ENCODE measurements at regions not wholly inside any gene's neighbourhood (a gene's known extent, or its start where the extent isn't known, plus 50 kb on each side); places are given as distances from the start of the nearest gene placed in this dataset.

GRCh38 chr12:108462686-108463085, 52.4 kb upstream of the FICD start:
- intact Hi-C loops (cut with micrococcal nuclease), result no loop called here
- DNase-seq, result no peak
- Mint-ChIP-seq H3K36me3 (no peaks in the 10 kb centered on the region), H3K4me1 (ENCODE audit: low read depth) (no peaks in the 10 kb centered on the region), H3K9me3 (no peaks in the 10 kb centered on the region), H3K4me3 (no peak overlapping the region), H3K27me3 (peaks cover 24% of the 10 kb centered on the region), H3K27ac (no peak overlapping the region)
- ChIA-PET CTCF (no interaction called here), POLR2A (no interaction called here)

GRCh38 chr12:108461058-108461660, 53.9 kb upstream of the FICD start:
- CTCF ChIA-PET, result no interaction called here
- Mint-ChIP-seq H3K27ac (no peak overlapping the region), H3K9me3 (no peaks in the 10 kb centered on the region), H3K4me1 (ENCODE audit: low read depth) (no peaks in the 10 kb centered on the region), H3K27me3 (peaks cover 19% of the 10 kb centered on the region), H3K4me3 (no peak overlapping the region), H3K36me3 (no peaks in the 10 kb centered on the region)
- POLR2A ChIA-PET, result no interaction called here
- intact Hi-C loops (cut with micrococcal nuclease), result no loop called here
- no peak for DNase-seq

GRCh38 chr12:108459149-108459548, 55.9 kb upstream of the FICD start:
- DNase-seq, result no peak
- Mint-ChIP-seq H3K9me3 (no peaks in the 10 kb centered on the region), H3K4me3 (no peak overlapping the region), H3K36me3 (no peaks in the 10 kb centered on the region), H3K27me3 (peaks cover 17% of the 10 kb centered on the region), H3K4me1 (ENCODE audit: low read depth) (no peaks in the 10 kb centered on the region), H3K27ac (no peak overlapping the region)
- intact Hi-C loops (cut with micrococcal nuclease), result loop anchor here (5.0 kb wide), 1 partner anchor 467 kb away; no protein-coding TSS in a partner anchor
- ChIA-PET CTCF (no interaction called here), POLR2A (no interaction called here)

- Mint-ChIP-seq H3K4me1 (ENCODE audit: low read depth) (no peaks in the 10 kb centered on the region), H3K27me3 (peaks cover 13% of the 10 kb centered on the region), H3K4me3 (no peak overlapping the region), H3K27ac (no peak overlapping the region), H3K36me3 (no peaks in the 10 kb centered on the region), H3K9me3 (no peaks in the 10 kb centered on the region)
- ChIA-PET CTCF (interaction anchor here (0.6 to 1.6 kb wide), 11 partner anchors 9 to 716 kb away, joined by 3 to 8 read pairs (median 4); partner anchors contain the start of gene WSCD2), POLR2A (no interaction called here)
- no peak for DNase-seq
- intact Hi-C loops (cut with micrococcal nuclease), result loop anchor here (5.0 kb wide), 1 partner anchor 466 kb away; no protein-coding TSS in a partner anchor
Measured at GRCh38 chr12:108457734-108458361, 57.2 kb upstream of the FICD start.

- intact Hi-C loops (cut with micrococcal nuclease), result loop anchor here (5.0 kb wide), 1 partner anchor 465 kb away; no protein-coding TSS in a partner anchor
- Mint-ChIP-seq H3K4me3 (no peak overlapping the region), H3K4me1 (ENCODE audit: low read depth) (no peaks in the 10 kb centered on the region), H3K36me3 (no peaks in the 10 kb centered on the region), H3K9me3 (no peaks in the 10 kb centered on the region), H3K27ac (no peak overlapping the region), H3K27me3 (peaks cover 15% of the 10 kb centered on the region)
- DNase-seq, result no peak
- ChIA-PET CTCF (interaction anchor here (0.6 to 1.6 kb wide), 10 partner anchors 10 to 715 kb away, joined by 3 to 8 read pairs (median 4); partner anchors contain the start of gene WSCD2), POLR2A (no interaction called here)
Measured at GRCh38 chr12:108457006-108457733, 57.9 kb upstream of the FICD start.

GRCh38 chr12:108455706-108456105, 59.4 kb upstream of the FICD start:
- H3K27me3 Mint-ChIP-seq, result peaks cover 18% of the 10 kb centered on the region
- intact Hi-C loops (cut with micrococcal nuclease), result loop anchor here (5.0 kb wide), 1 partner anchor 463 kb away; no protein-coding TSS in a partner anchor
- H3K9me3 Mint-ChIP-seq, result no peaks in the 10 kb centered on the region
- H3K36me3 Mint-ChIP-seq, result no peaks in the 10 kb centered on the region
- H3K4me3 Mint-ChIP-seq, result no peak overlapping the region
- DNase-seq, result no peak
- CTCF ChIA-PET, result no interaction called here
- H3K4me1 Mint-ChIP-seq (ENCODE audit: low read depth), result no peaks in the 10 kb centered on the region
- POLR2A ChIA-PET, result no interaction called here
- no peak overlapping the region for H3K27ac Mint-ChIP-seq

GRCh38 chr12:108454539-108455139, 60.4 kb upstream of the FICD start:
- POLR2A ChIA-PET, result no interaction called here
- Mint-ChIP-seq H3K27ac (no peak overlapping the region), H3K27me3 (peaks cover 15% of the 10 kb centered on the region), H3K36me3 (no peaks in the 10 kb centered on the region), H3K4me1 (ENCODE audit: low read depth) (no peaks in the 10 kb centered on the region), H3K9me3 (no peaks in the 10 kb centered on the region), H3K4me3 (no peak overlapping the region)
- intact Hi-C loops (cut with micrococcal nuclease), result loop anchor here (5.0 kb wide), 1 partner anchor 462 kb away; no protein-coding TSS in a partner anchor
- DNase-seq, result no peak
- CTCF ChIA-PET, result interaction anchor here (0.6 kb wide), 1 partner anchor 387 kb away, joined by 3 read pairs; no protein-coding TSS in a partner anchor

GRCh38 chr12:108449478-108449877, 65.6 kb upstream of the FICD start:
- no peak for DNase-seq
- ChIA-PET POLR2A (no interaction called here), CTCF (no interaction called here)
- Mint-ChIP-seq H3K27me3 (peaks cover 20% of the 10 kb centered on the region), H3K4me3 (no peak overlapping the region), H3K9me3 (no peaks in the 10 kb centered on the region), H3K4me1 (ENCODE audit: low read depth) (no peaks in the 10 kb centered on the region), H3K27ac (no peak overlapping the region), H3K36me3 (no peaks in the 10 kb centered on the region)
- intact Hi-C loops (cut with micrococcal nuclease), result no loop called here

- no peak overlapping the region for H3K4me3 Mint-ChIP-seq
- no peaks in the 10 kb centered on the region for H3K4me1 Mint-ChIP-seq (ENCODE audit: low read depth)
- no peaks in the 10 kb centered on the region for H3K9me3 Mint-ChIP-seq
- intact Hi-C loops (cut with micrococcal nuclease), result no loop called here
- DNase-seq, result no peak
- H3K27me3 Mint-ChIP-seq, result peaks cover 18% of the 10 kb centered on the region
- no peaks in the 10 kb centered on the region for H3K36me3 Mint-ChIP-seq
- ChIA-PET POLR2A (no interaction called here), CTCF (no interaction called here)
- H3K27ac Mint-ChIP-seq, result no peak overlapping the region
Measured at GRCh38 chr12:108448246-108448645, 66.8 kb upstream of the FICD start.

- H3K4me1 Mint-ChIP-seq (ENCODE audit: low read depth), result no peaks in the 10 kb centered on the region
- ChIA-PET CTCF (no interaction called here), POLR2A (no interaction called here)
- H3K27ac Mint-ChIP-seq, result no peak overlapping the region
- intact Hi-C loops (cut with micrococcal nuclease), result no loop called here
- H3K36me3 Mint-ChIP-seq, result no peaks in the 10 kb centered on the region
- peaks cover 18% of the 10 kb centered on the region for H3K27me3 Mint-ChIP-seq
- H3K4me3 Mint-ChIP-seq, result no peak overlapping the region
- no peaks in the 10 kb centered on the region for H3K9me3 Mint-ChIP-seq
- no peak for DNase-seq
Measured at GRCh38 chr12:108447168-108447832, 67.8 kb upstream of the FICD start.

- ChIA-PET CTCF (no interaction called here), POLR2A (no interaction called here)
- DNase-seq, result no peak
- Mint-ChIP-seq H3K4me3 (no peak overlapping the region), H3K27me3 (peaks cover 15% of the 10 kb centered on the region), H3K36me3 (no peaks in the 10 kb centered on the region), H3K9me3 (no peaks in the 10 kb centered on the region), H3K4me1 (ENCODE audit: low read depth) (no peaks in the 10 kb centered on the region), H3K27ac (no peak overlapping the region)
- intact Hi-C loops (cut with micrococcal nuclease), result no loop called here
Measured at GRCh38 chr12:108446766-108447165, 68.3 kb upstream of the FICD start.

GRCh38 chr12:108442910-108443309, 72.2 kb upstream of the FICD start:
- Mint-ChIP-seq H3K27ac (no peak overlapping the region), H3K36me3 (no peaks in the 10 kb centered on the region), H3K4me3 (no peak overlapping the region), H3K27me3 (peaks cover 18% of the 10 kb centered on the region), H3K4me1 (ENCODE audit: low read depth) (no peaks in the 10 kb centered on the region), H3K9me3 (no peaks in the 10 kb centered on the region)
- CTCF ChIA-PET, result no interaction called here
- intact Hi-C loops (cut with micrococcal nuclease), result no loop called here
- DNase-seq, result no peak
- POLR2A ChIA-PET, result no interaction called here
